Central memory CD4-positive, alpha-beta T cell (primary cell): ENCODE measurements at regions not wholly inside any gene's neighbourhood (a gene's known extent, or its start where the extent isn't known, plus 50 kb on each side); places are given as distances from the start of the nearest gene placed in this dataset.
"Not testable (repeated sequence)": the region's sequence is repeated elsewhere in the genome, so short reads cannot be mapped to it uniquely, and the experiment has no call there.

Source experiments
- DNase-seq: peaks from one replicate; pipeline ENCODE4 v3.0.0; 2022

DNA sequence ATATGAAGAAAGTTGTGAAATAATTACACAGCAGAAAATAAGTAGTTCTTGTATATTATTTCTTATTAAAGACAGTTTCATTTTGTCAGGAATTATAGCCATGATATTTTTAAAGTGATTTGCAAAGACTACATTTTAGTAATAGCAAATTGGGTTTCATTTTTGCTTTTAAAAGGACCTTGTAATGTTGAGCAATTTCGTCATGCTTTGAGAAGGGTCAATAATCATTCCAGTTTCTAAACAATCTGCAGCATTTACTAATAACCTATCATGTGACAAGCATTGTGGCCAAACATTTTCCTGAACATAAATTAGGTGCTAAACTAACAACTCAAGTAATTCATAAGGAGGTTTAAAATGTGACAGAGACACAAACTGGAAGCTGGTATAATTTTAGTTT is 214.4 kb upstream of the CBLB start:
- DNase-seq = no peak

DNA sequence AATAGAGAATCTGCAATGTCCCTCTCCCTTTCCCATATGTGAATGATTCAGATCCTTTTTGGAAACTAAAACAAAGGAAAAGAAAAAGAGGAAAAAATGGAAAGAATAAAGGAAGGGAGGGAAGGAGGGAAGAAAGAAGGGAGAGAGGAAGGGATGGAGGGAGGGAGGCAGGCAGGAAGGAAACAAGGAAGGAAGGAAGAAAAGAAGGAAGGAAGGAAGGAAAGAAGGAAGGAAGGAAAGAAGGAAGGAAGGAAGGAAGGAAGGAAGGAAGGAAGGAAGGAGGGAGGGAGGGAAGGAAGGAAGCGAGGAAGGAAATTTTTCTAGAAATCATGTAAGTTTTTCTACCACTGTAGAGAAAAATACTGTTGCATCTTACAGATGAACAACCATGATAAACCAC is 215.0 kb upstream of the CBLB start:
- DNase-seq = no peak

DNA sequence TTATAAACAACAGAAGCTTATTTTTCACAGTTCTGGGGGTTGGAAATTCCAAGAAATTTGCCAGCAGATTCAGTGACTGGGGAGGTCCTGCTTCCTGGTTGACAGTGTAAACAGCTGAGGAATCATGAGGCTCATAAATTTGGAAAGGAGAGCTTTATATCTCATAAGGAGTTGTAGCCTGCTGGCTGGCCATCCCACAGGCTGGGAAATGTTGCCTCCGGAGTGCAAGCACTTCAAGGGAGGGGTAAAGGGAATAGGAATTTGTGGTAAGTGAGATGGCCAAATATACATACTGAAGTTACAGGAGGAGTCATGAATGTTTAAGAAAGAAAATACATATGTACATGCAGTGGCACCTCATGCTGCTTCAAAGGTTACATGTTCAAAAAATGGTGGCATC is 217.2 kb upstream of the CBLB start:
- no peak for DNase-seq

DNA sequence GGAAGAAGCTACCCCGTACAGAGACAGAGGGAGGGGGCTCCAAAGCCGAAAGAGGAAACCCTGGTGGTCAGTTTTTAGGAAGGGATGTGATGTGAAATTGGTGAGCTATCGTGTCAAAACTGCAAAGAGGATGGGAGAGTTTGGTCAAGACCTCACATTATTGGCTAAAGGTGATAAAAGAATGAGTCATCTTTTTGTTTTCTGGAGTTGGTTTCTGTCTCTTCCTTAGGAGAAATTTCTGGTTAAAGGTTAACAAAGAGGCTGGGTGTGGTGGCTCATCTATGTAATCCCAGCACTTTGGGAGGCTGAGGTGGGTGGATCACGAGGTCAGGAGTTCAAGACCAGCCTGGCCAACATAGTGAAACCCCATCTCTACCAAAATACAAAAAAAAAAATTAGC is 217.8 kb upstream of the CBLB start:
- DNase-seq = no peak

- DNase-seq = no peak
These were observed 219.5 kb upstream of the CBLB start for GRCh38 chr3:106088304-106088703.

- DNase-seq = no peak
These were observed 220.1 kb upstream of the CBLB start for GRCh38 chr3:106088899-106089298.

DNA sequence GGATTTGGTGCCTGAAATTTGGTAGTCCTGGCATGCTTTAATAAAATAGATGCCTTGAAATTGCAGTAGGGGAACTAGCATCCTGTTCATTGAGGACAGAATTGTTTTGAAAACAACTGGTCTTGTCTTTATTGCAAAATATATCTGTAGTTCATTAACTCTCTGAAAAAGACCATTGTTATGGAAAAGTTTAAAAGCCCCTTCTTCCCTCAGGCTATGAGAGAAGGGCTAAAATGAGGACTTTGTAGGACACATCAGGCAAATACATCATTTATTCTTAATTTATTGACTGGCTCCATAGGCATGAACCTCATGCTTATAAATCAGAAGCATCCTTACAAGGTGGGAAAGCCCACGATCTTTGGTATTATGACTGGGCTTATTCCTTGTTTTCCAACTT is 221.0 kb upstream of the CBLB start:
- no peak for DNase-seq

- DNase-seq = no peak
These were observed 224.0 kb upstream of the CBLB start for GRCh38 chr3:106092792-106093191.

GRCh38 chr3:106093616-106094015 is 224.8 kb upstream of the CBLB start:
- no peak for DNase-seq

GRCh38 chr3:106097817-106098435 is 229.1 kb upstream of the CBLB start:
- no peak for DNase-seq

GRCh38 chr3:106103383-106103782 is 234.6 kb upstream of the CBLB start:
- no peak for DNase-seq

- DNase-seq = no peak
These were observed 235.3 kb upstream of the CBLB start for GRCh38 chr3:106104078-106104477.

DNA sequence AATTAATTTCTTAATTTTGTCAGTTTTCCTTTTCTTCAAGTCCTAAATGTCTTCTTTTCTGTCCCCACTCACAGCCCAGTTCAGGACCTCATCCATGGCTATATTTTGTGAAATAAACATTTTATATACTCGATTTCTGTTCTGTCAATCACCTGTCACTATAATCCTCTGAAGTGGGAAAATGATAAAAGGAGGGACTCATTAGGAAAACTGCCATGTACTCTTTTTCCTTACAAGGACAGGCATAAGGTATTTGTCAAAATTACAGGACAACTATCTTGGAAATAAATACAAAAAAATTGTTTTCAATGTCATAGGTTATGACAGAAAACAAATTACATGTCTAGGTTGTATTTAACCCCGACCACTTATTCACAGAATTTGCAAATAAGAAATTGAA is 240.1 kb upstream of the CBLB start:
- DNase-seq = no peak

GRCh38 chr3:106112561-106112960 is 243.7 kb upstream of the CBLB start:
- DNase-seq = not testable (repeated sequence)

DNA sequence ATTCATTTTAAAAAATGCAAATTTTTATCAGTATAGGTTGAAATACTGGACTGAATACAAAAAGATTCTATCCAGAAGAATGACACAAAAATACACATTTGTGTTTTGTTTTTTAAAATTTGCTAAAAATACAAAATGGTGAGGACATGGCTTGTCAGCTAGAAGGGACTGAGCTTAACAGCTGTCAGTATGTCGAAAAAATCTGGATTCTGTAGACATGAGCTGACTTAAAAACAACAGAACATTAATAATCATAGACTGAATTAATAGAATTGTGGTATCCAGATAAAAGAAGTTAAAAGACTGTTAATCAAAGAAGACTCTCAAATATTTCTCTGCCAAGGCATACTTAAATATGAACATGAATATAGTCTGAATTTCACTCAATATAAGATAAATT is 244.9 kb upstream of the CBLB start:
- no peak for DNase-seq

DNA sequence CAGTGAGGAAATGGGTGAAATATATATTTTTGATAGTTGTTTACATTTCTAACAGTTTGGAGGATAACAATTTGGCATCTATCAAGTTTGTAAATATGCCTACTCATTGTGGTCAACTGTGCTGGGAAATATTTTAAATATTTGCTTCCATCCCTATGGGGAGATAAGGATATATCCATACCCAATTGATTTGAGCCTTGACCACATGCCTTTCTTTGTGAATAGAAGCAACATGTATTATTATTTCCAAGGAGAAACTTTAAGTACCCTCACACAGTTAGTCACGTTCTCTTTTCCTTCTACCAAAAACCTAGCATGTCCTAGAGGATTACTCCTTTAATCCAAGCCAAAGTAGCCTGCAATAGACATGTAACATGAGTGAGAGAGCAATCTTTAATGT is 245.4 kb upstream of the CBLB start:
- DNase-seq = no peak

DNA sequence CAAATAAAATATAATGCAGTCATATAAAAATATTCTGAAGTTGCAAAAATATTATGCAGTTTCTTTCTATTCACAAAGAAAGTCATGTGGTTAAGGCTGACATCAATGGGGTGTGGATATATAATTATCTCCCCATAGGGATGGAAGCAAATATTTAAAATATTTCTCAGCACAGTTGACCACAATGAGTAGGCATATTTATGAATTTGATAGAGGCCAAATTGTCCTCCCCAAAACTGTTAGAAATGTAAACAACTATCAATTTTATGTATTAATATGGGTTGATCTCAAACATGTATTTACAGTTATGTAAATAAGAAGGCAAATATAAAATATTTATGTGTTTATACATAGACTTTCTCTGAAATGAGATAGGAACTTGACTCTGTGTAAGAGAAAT is 246.0 kb upstream of the CBLB start:
- DNase-seq = no peak

GRCh38 chr3:106115557-106115956 is 246.7 kb upstream of the CBLB start:
- no peak for DNase-seq

GRCh38 chr3:106116733-106117489 is 248.1 kb upstream of the CBLB start:
- DNase-seq = no peak

- DNase-seq = no peak
These were observed 248.7 kb upstream of the CBLB start for GRCh38 chr3:106117490-106117858.

GRCh38 chr3:106119614-106120082 is 250.8 kb upstream of the CBLB start:
- no peak for DNase-seq

DNA sequence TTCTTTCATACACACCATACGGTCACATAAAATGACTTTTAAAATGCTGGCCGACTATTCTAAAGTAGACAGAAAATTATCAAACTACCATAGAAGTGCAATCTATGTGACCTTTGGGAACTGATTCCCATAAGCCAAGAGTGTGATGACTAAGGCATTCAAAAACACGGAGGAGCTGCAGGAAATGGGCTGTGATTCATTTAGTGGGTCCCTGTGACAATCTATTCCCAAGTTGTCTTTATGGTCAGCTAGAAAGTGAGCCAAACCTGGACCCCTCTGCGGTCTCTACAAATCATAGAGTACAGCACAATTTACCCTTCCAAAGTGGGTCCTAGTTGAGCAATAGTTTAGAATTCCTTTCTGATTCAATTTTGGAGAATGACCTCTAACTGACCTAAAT is 251.5 kb upstream of the CBLB start:
- DNase-seq = no peak

DNA sequence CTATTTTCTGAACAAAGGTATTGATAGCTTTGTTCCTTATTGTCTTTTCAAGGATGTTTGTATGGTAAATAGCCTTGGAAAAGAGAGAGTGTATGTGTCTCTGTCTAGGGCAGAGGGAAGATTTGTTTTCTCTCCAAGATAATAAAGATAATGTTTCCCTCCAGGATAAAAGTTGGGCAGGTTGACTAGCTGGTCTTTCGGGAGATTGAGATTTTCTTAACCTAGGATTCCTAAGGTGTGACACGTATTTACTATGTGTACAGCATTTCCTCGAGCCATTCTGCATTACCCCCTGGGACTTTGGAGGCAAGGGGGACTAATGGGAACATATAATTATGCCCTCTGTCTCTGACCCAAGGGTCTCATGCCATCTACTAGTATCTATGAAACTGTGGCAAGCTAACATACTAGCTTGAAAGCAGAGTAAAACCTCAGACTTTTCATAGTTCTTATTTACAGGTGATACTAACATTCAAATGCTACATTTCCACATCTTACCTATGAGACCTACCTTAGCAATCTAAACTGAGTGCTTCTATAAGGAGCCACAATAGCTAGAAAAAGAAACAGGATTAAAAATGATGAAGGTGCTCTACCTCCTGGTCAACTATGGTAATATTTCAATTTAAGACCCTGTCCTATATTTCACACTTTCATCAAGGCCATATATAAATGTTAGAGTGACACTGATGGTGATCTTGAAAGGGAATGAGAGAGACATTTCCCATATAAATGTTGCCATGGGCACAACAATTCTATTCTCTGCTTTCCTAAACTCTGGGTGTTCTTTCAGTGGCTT is 252.9 kb upstream of the CBLB start:
- no peak for DNase-seq

DNA sequence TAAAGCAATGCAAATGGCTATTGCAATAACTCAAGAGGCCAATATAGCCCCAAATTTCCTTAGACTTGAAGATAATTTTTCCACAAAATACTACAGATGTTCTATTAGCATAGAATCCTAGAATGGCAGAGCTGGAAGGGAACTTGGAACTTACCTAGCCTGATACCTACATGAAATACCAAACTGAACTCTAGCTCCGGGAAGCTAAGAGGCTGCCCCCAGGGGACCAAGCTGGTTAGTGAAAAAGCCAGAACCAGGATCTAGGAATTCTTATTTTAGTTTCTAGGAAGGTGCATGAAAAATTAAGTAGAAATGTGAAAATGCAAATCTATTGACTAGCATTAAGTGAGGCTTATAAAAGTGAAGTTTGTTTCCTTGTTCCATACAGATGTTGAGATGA is 256.0 kb upstream of the CBLB start:
- DNase-seq = no peak
